OCI-LY7 (cell line): ENCODE measurements at regions not wholly inside any gene's neighbourhood (a gene's known extent, or its start where the extent isn't known, plus 50 kb on each side); places are given as distances from the start of the nearest gene placed in this dataset.

Experiments
- BruUV-seq: library from RNA; stranded (reverse); fragments of 400-500 nt; replicated peaks from 2 replicates; lab custom pipeline; 2021; lab: Mats Ljungman, UMichigan
- CTCF ChIA-PET: fragments of 300-600 bp; sonication (Branson Sonifier 250); formaldehyde crosslinking; loops from one replicate; lab custom pipeline; 2022; ENCODE audit warnings: antibody characterized with exemption; ENCODE audit not compliant: unreplicated experiment; lab: Charles Lee
- POLR2A ChIA-PET: fragments of 300-600 bp; sonication (Branson Sonifier 250); formaldehyde crosslinking; loops from one replicate; lab custom pipeline; 2022; ENCODE audit warnings: antibody characterized with exemption; lab: Charles Lee
- DNase-seq: peaks from one replicate; pipeline ENCODE4 v3.0.0-alpha.2; 2015; ENCODE audit warnings: low spot score
- H2AFZ ChIP-seq: fragments of 200-600 bp; sonication (generic), shearing (Covaris generic); 2 replicates; pipeline ENCODE4 v1.6.1; 2014; ENCODE audit warnings: mild to moderate bottlenecking, antibody characterized with exemption, low read length, moderate library complexity
- H3K27ac ChIP-seq: fragments of 200-600 bp; sonication (generic); 2 replicates; pipeline ENCODE4 v1.5.1; 2014; ENCODE audit warnings: mixed run types, low read depth, mild to moderate bottlenecking, moderate library complexity, low read length, inconsistent platforms; ENCODE audit not compliant: poor library complexity, severe bottlenecking
- H3K36me3 ChIP-seq: fragments of 200-600 bp; sonication (generic); 2 replicates; pipeline ENCODE4 v1.6.1; 2014; ENCODE audit warnings: mild to moderate bottlenecking, antibody characterized with exemption, low read length, moderate library complexity, mixed read lengths; ENCODE audit not compliant: insufficient read depth
- H3K4me1 ChIP-seq: fragments of 200-600 bp; sonication (generic); 2 replicates; pipeline ENCODE4 v1.5.1; 2014; ENCODE audit warnings: mild to moderate bottlenecking, low read length; ENCODE audit not compliant: insufficient read depth, poor library complexity, severe bottlenecking
- H3K4me2 ChIP-seq: fragments of 200-600 bp; sonication (generic); 2 replicates; pipeline ENCODE4 v1.6.1; 2014; ENCODE audit warnings: mild to moderate bottlenecking, low read length
- H3K4me3 ChIP-seq: fragments of 200-600 bp; sonication (generic); 2 replicates; pipeline ENCODE4 v1.5.1; 2014; ENCODE audit warnings: mild to moderate bottlenecking, low read depth, low read length; ENCODE audit not compliant: poor library complexity, severe bottlenecking
- H3K79me2 ChIP-seq: fragments of 200-600 bp; sonication (generic); 2 replicates; pipeline ENCODE4 v1.6.1; 2016; ENCODE audit warnings: low read depth, mild to moderate bottlenecking, low read length, moderate library complexity, mixed read lengths; ENCODE audit not compliant: insufficient read depth
- H3K9me2 ChIP-seq: fragments of 200-600 bp; sonication (generic); 2 replicates; pipeline ENCODE4 v1.6.1; 2016; ENCODE audit warnings: mild to moderate bottlenecking, low read length, mixed read lengths; ENCODE audit not compliant: insufficient read depth
- H3K9me3 ChIP-seq: fragments of 200-600 bp; sonication (generic); 2 replicates; pipeline ENCODE4 v1.6.1; 2014; ENCODE audit warnings: mild to moderate bottlenecking, mixed run types, low read length, mixed read lengths
- H4K20me1 ChIP-seq: fragments of 200-600 bp; sonication (generic); 2 replicates; pipeline ENCODE4 v1.6.1; 2014; ENCODE audit warnings: mild to moderate bottlenecking, antibody characterized with exemption, low read length, moderate library complexity, mixed read lengths; ENCODE audit not compliant: insufficient read depth
- CTCF ChIP-seq: fragments of 200-600 bp; sonication (generic); conservative IDR thresholded peaks from 2 replicates; pipeline ENCODE4 v1.5.1; 2014; ENCODE audit warnings: mild to moderate bottlenecking, antibody characterized with exemption, low read length, moderate library complexity, mixed read lengths
- EZH2phosphoT487 ChIP-seq: fragments of 200-600 bp; sonication (generic); IDR thresholded peaks from 2 replicates; pipeline ENCODE4 v1.6.1; 2018; ENCODE audit warnings: low read depth, borderline replicate concordance, mild to moderate bottlenecking, mixed run types, antibody characterized with exemption, low read length, moderate library complexity, mixed read lengths
- intact Hi-C: fragments of 100-400 bp; cut with micrococcal nuclease; formaldehyde crosslinking; loops from one replicate; pipeline ENCODE4 v1.10.0; 2022; ENCODE audit not compliant: unreplicated experiment

DNA sequence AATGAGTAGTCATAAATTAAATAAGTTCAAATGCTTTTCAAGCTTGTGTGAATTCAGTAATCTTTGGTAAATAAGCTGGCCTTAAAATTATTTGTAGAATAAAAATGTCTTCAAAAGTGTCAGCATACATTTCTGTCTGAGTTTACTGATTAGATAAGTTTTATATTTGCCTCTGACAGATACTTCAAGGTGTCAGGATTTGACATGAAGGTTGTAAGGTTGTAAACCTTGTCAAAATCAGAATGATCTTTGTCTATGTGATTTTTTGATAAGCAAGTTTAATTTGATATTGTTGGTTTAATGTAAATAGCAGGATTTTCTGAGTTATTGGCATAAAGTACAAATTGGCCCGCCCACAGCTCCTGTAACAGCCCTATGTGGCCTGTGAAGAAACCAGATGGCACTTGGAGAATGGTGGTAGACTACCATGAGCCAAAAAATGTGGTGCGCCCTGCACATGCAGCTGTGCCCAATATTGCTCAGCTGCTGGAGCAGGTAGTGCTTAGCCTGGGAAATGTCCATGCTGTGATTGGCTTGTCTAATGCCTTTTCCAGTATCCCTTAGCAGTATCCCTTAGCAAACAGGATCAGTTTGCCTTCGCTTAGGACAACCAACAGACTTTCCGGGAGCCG is 188.0 kb upstream of the SPHKAP start:
- no peaks in the 10 kb centered on the region for H3K9me3 ChIP-seq
- H3K9me2 ChIP-seq = no peaks in the 10 kb centered on the region
- H3K36me3 ChIP-seq = no peaks in the 10 kb centered on the region
- H3K79me2 ChIP-seq = no peaks in the 10 kb centered on the region
- CTCF ChIA-PET = no interaction called here
- TF ChIP-seq CTCF (no peak), EZH2phosphoT487 (no peak)
- no peak overlapping the region for H2AFZ ChIP-seq
- POLR2A ChIA-PET = no interaction called here
- H3K4me2 ChIP-seq = no peak overlapping the region
- no peak overlapping the region for H3K27ac ChIP-seq
- intact Hi-C loops = no loop called here
- H3K4me1 ChIP-seq = no peaks in the 10 kb centered on the region
- no peak for DNase-seq
- no peaks in the 10 kb centered on the region for H4K20me1 ChIP-seq
- H3K4me3 ChIP-seq = no peak overlapping the region
- BruUV-seq = no TSS peak

DNA sequence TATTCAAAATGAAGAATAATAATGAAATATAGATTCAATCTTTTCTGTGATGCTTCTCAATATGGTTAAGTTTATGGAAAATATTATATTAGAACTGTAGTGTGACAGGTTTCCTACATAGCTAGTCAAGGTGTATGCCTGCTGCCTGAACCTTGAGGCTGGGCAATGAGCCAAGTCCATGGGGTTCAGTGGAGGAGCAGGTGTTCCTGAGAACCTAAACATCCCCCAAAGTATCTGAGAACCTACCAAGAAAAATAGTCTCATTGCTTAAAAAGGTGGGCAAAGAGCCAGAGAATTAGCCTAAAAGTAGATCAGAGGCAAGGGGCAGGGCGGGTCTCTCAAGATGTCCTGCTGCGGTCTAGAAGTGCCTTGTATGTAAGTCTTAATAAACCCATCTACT is 185.9 kb upstream of the SPHKAP start:
- Histone ChIP-seq H3K79me2 (no peaks in the 10 kb centered on the region), H3K27ac (no peak overlapping the region), H2AFZ (no peak overlapping the region), H3K9me3 (no peaks in the 10 kb centered on the region), H3K9me2 (no peaks in the 10 kb centered on the region), H4K20me1 (no peaks in the 10 kb centered on the region), H3K4me3 (no peak overlapping the region), H3K4me2 (no peak overlapping the region), H3K4me1 (no peaks in the 10 kb centered on the region), H3K36me3 (no peaks in the 10 kb centered on the region)
- BruUV-seq = no TSS peak
- DNase-seq = no peak
- TF ChIP-seq CTCF (no peak), EZH2phosphoT487 (no peak)
- POLR2A ChIA-PET = no interaction called here
- intact Hi-C loops = no loop called here
- CTCF ChIA-PET = no interaction called here

- Histone ChIP-seq H3K4me2 (no peak overlapping the region), H2AFZ (no peak overlapping the region), H3K9me2 (no peaks in the 10 kb centered on the region), H3K36me3 (no peaks in the 10 kb centered on the region), H3K4me3 (no peak overlapping the region), H4K20me1 (no peaks in the 10 kb centered on the region), H3K4me1 (no peaks in the 10 kb centered on the region), H3K79me2 (no peaks in the 10 kb centered on the region), H3K9me3 (no peaks in the 10 kb centered on the region), H3K27ac (no peak overlapping the region)
- TF ChIP-seq CTCF (no peak), EZH2phosphoT487 (no peak)
- DNase-seq = no peak
- POLR2A ChIA-PET = no interaction called here
- intact Hi-C loops = no loop called here
- BruUV-seq = no TSS peak
- CTCF ChIA-PET = no interaction called here
Observed at GRCh38 chr2:228359473-228359872, 178.0 kb upstream of the SPHKAP start.
